Memory B cell (primary cell): ENCODE measurements at regions not wholly inside any gene's neighbourhood (a gene's known extent, or its start where the extent isn't known, plus 50 kb on each side); places are given as distances from the start of the nearest gene placed in this dataset.
"Not testable (repeated sequence)": the region's sequence is repeated elsewhere in the genome, so short reads cannot be mapped to it uniquely, and the experiment has no call there.

Experiments
- ATAC-seq: fragments of 150-1000 bp; cut with Tn5 transposase; 2 replicates; pipeline ENCODE4 v1.10.0; 2021; ENCODE audit warnings: low read depth, mild to moderate bottlenecking, moderate library complexity
- DNase-seq, 2 donors: peaks; one replicate each; pipeline ENCODE4 v3.0.0; 2022; ENCODE audit warnings: low spot score in 2 of 2
- H3K27ac Mint-ChIP-seq: one replicate; pipeline ENCODE4 v1.8.0; 2022; ENCODE audit warnings: mild to moderate bottlenecking, moderate library complexity, mixed read lengths
- H3K27me3 Mint-ChIP-seq: one replicate; pipeline ENCODE4 v1.8.0; 2022; ENCODE audit warnings: mixed read lengths
- H3K36me3 Mint-ChIP-seq: one replicate; pipeline ENCODE4 v1.8.0; 2022; ENCODE audit warnings: mild to moderate bottlenecking, mixed read lengths
- H3K4me1 Mint-ChIP-seq: one replicate; pipeline ENCODE4 v1.8.0; 2022; ENCODE audit warnings: mixed read lengths
- H3K4me3 Mint-ChIP-seq: one replicate; pipeline ENCODE4 v1.8.0; 2022; ENCODE audit warnings: mild to moderate bottlenecking, moderate library complexity, mixed read lengths
- H3K9me3 Mint-ChIP-seq: one replicate; pipeline ENCODE4 v1.8.0; 2022; ENCODE audit warnings: mixed read lengths

DNA sequence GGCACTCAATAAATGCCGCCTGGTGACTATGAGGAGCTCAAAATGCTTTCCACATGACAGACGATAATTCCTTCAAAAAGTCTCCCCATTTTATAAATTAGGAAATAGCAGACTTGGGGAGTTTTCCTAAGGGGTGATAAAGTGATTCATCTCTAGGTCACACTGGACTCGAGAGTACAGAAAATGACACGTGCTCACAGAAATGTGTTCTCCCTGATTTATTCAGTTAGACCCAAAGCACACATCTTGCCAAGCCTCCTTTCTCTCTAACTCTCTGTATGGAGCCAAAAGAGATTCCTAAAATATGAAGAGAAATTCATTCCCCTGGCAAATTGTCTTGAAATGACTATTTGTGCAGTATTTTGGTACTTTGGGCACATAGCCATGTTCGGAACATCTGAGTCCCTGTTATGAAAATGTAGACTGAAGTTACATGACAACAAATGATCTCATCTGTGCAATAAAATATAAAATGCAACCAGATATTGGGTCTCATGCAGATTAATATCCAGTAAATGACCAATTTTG is 381.1 kb downstream of the TFAP2B start:
- no peaks in the 10 kb centered on the region for H3K4me1 Mint-ChIP-seq
- H3K27me3 Mint-ChIP-seq: peaks cover 2% of the 10 kb centered on the region
- no peaks in the 10 kb centered on the region for H3K36me3 Mint-ChIP-seq
- no peaks in the 10 kb centered on the region for H3K9me3 Mint-ChIP-seq
- no peak for ATAC-seq
- no peak for DNase-seq
- no peak overlapping the region for H3K27ac Mint-ChIP-seq
- no peak overlapping the region for H3K4me3 Mint-ChIP-seq

DNA sequence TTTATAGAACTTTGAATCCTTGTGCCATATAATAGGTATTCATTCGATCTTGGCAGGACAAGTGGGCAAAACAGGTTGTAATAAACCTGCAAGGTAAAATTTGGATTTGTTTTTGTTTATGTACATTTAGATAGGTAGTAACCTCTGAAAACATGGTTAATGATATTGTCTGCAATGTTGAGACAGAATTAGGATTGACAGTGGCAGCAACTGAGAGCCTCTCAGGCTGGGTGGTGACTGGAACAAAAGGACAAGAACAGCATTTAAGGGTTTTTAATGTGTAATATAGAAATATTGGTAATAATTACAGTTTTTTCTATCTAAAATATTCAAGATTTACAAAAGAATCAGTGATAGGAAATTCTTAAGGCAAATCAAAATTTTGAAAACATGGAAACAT is 382.0 kb downstream of the TFAP2B start:
- Mint-ChIP-seq H3K27ac (no peak overlapping the region), H3K4me1 (no peaks in the 10 kb centered on the region)

DNA sequence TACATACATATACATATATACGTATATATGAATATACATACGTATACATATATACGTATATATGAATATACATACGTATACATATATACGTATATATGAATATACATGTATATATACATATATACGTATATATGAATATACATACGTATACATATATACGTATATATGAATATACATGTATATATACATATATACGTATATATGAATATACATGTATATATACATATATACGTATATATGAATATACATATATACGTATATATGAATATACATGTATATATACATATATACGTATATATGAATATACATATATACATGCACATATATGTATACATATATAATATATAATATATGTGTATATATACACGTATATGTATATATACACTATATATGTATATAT is 384.0 kb downstream of the TFAP2B start:
- not testable (repeated sequence) for H3K4me3 Mint-ChIP-seq, H3K36me3 Mint-ChIP-seq, H3K9me3 Mint-ChIP-seq, H3K27me3 Mint-ChIP-seq, DNase-seq, H3K27ac Mint-ChIP-seq, H3K4me1 Mint-ChIP-seq, ATAC-seq

More for the DNA sequence above, 382.0 kb downstream of the TFAP2B start:
- Mint-ChIP-seq H3K36me3 (no peaks in the 10 kb centered on the region), H3K4me3 (no peak overlapping the region), H3K9me3 (no peaks in the 10 kb centered on the region), H3K27me3 (peaks cover 2% of the 10 kb centered on the region)
- DNase-seq (no peak), ATAC-seq (no peak)

DNA sequence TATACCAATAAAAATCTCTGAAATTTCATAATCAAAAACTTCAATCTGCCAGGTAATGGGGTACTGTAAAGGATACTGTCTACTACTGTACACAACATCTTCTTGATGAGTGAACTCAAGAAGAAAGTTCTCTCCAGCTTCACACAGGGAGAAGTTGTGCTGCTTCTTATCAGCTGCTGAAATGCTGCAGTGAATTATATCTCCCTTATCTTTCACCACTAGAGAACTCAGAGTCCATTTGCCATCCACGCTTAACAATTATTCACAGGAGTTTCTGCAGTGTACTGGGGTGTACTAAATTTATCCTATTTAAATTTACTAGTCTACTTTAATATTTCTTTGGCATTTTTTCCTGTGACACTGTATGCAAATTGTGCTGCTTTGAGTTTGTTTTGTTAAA is 384.8 kb downstream of the TFAP2B start:
- ATAC-seq (no peak), DNase-seq (no peak)
- Mint-ChIP-seq H3K27ac (no peak overlapping the region), H3K4me3 (no peak overlapping the region), H3K36me3 (no peaks in the 10 kb centered on the region), H3K9me3 (no peaks in the 10 kb centered on the region), H3K4me1 (no peaks in the 10 kb centered on the region), H3K27me3 (peaks cover 1% of the 10 kb centered on the region)

DNA sequence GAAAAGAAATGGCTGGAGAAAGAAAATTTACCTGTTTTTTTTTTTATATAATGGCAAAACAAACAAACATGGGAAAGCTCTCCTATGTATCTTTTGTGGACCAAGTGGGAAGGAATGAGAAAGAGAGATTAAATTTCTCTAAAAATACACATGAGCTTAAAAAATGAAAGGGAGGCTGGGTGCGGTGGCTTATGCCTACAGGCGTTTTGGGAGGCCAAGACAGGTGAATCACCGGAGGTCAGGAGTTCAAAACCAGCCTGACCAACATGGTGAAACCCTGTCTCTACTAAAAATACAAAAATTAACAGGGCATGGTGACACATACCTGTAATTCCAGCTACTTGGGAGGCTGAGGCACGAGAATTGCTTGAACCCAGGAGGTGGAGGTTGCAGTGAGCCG is 388.0 kb downstream of the TFAP2B start:
- not testable (repeated sequence) for H3K4me3 Mint-ChIP-seq, H3K4me1 Mint-ChIP-seq, DNase-seq, H3K36me3 Mint-ChIP-seq, H3K27ac Mint-ChIP-seq, H3K27me3 Mint-ChIP-seq, ATAC-seq, H3K9me3 Mint-ChIP-seq

DNA sequence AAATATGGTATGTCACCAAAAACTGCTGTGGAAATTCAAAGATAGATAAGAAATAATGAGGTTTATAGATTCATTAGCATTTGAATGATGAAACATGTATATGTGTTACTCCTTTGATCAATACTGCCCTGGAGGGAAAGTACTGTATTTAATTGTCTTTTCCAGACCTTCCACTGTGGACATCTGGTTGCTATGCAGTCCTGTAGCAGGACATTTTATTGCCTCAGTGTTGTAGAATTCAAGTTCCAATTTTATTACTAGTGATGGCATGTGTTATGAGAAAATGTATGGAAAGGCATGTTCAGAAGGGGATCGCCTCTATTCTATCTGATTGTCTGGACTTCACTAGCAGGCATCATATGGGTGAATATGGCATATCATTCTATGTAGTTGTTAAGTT is 391.0 kb downstream of the TFAP2B start:
- no peaks in the 10 kb centered on the region for H3K36me3 Mint-ChIP-seq
- no peak overlapping the region for H3K4me3 Mint-ChIP-seq
- no peaks in the 10 kb centered on the region for H3K9me3 Mint-ChIP-seq
- no peak overlapping the region for H3K27ac Mint-ChIP-seq
- no peak for ATAC-seq
- no peaks in the 10 kb centered on the region for H3K4me1 Mint-ChIP-seq
- no peaks in the 10 kb centered on the region for H3K27me3 Mint-ChIP-seq
- DNase-seq: no peak

DNA sequence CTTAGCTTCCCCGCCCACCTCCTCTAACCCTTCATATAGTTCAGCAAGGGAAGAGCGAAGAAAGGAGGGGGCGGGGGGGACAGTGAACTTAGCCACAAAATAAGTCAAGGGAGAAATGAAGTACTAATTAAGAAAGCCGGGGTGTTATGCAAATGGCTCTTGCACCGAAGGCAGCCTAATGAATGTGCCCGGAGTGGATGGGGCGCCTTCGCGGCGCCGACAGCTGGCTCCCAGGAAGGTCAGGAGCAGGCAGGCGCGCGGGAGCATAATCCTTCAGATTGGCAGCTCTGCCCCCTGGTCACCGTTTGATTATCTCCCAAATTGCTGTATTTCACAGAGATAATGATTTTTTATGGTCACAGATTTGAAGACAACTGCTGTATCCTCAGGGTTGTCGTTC is 395.1 kb downstream of the TFAP2B start:
- ATAC-seq (no peak), DNase-seq (no peak)
- H3K36me3 Mint-ChIP-seq: no peaks in the 10 kb centered on the region
- H3K9me3 Mint-ChIP-seq: no peaks in the 10 kb centered on the region
- H3K27ac Mint-ChIP-seq: no peak overlapping the region
- no peak overlapping the region for H3K4me3 Mint-ChIP-seq
- H3K4me1 Mint-ChIP-seq: no peaks in the 10 kb centered on the region
- H3K27me3 Mint-ChIP-seq: no peaks in the 10 kb centered on the region

DNA sequence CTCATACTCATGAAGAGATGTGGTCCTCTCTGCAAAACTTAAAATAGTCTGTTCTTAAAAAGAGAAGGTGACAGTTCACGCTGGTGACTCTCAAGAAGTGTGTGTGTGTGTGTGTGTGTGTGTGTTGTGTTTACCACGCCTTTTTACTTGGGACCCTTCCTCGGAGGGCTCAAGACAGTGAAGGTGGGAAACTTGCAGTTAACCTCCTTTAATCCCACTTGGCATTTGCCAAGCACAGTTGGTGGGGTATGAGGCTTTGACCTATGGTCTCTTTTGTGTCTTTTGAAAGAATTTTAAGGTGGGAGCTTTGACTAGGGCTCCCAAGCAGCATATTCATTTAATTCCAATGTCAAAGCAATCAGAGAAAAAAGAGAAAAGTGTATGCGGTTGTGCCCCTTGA is 395.8 kb downstream of the TFAP2B start:
- no peaks in the 10 kb centered on the region for H3K9me3 Mint-ChIP-seq
- H3K27me3 Mint-ChIP-seq: no peaks in the 10 kb centered on the region
- no peak overlapping the region for H3K4me3 Mint-ChIP-seq
- no peaks in the 10 kb centered on the region for H3K36me3 Mint-ChIP-seq
- no peak for ATAC-seq
- no peak overlapping the region for H3K27ac Mint-ChIP-seq
- no peak for DNase-seq
- no peaks in the 10 kb centered on the region for H3K4me1 Mint-ChIP-seq

DNA sequence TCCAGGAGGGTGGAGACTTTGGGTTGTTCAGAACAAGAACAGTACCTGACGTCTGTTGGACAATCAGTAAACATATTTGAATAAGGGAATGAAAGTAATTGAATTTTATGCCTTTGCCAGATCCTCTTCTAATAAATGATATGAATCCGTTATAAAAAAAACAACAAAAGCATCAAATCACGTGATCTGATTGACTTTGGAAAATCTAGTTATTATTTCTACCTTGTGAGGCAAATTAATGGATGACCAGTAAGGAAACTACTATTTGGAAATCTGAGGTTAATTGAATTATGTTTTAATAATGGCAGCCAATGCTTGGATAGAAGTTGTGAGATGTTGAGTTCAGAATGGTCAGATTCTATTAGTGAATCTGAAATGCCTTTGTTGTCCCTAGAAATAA is 399.5 kb downstream of the TFAP2B start:
- no peaks in the 10 kb centered on the region for H3K4me1 Mint-ChIP-seq
- H3K9me3 Mint-ChIP-seq: no peaks in the 10 kb centered on the region
- DNase-seq (no peak), ATAC-seq (no peak)
- no peaks in the 10 kb centered on the region for H3K36me3 Mint-ChIP-seq
- no peak overlapping the region for H3K27ac Mint-ChIP-seq
- no peak overlapping the region for H3K4me3 Mint-ChIP-seq
- H3K27me3 Mint-ChIP-seq: no peaks in the 10 kb centered on the region

DNA sequence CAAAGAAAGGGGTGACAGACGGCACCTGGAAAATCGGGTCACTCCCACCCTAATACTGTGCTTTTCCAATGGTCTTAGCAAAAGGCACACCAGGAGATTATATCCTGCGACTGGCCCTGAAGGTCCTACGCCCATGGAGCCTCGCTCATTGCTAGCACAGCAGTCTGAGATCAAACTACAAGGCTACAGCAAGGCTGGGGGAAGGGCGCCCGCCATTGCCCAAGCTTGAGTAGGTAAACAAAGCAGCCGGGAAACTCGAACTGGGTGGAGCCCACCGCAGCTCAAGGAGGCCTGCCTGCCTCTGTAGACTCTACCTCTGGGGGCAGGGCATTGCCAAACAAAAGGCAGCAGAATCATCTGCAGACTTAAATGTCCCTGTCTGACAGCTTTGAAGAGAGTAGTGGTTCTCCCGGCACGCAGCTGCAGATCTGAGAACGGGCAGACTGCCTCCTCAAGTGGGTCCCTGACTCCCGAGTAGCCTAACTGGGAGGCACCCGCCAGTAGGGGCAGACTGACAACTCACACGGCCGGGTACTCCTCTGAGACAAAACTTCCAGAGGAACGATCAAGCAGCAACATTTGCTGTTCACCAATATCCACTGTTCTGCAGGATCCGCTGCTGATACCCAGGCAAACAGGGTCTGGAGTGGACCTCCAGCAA is 406.0 kb downstream of the TFAP2B start:
- H3K36me3 Mint-ChIP-seq, H3K4me3 Mint-ChIP-seq, DNase-seq, H3K4me1 Mint-ChIP-seq, ATAC-seq, H3K27me3 Mint-ChIP-seq, H3K9me3 Mint-ChIP-seq, H3K27ac Mint-ChIP-seq: not testable (repeated sequence)

DNA sequence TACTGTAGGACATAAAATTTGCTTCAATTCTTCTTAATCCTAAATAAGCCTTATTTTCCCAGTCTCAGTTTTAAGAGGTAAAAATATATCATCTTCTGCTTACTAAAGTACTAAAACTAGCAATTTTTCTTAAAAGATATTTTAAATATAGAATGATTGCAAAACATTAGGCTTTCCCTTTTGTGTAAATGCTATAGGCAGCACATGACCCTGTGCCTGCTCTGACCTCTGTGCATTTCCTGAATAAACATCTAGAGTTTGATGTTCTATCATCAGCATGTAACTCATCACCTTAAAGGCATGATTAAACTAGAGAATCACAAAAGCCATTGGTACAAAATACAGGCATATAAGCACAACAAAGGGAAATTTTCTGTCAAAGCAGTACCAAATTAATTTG is 422.7 kb downstream of the TFAP2B start:
- no peak for ATAC-seq
- no peaks in the 10 kb centered on the region for H3K36me3 Mint-ChIP-seq
- H3K4me1 Mint-ChIP-seq: no peaks in the 10 kb centered on the region

DNA sequence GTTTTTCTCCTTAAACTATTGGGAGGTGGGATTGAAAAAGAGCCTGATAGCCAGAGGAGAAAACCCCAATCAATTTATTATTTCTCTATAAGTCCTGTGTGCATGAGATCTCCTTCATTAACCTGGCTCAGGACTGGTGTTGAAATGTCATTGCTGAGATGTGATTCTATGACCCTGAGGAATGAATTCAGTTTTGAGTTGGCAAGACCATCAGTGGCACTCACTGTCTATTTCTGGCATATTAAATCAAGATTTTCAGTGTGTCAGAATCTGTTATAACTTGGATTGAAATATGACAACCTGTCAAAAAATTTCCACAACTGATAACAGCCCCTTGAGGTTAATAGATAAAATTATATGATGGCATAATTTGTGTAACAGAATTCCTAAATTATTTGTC is 431.1 kb downstream of the TFAP2B start:
- no peaks in the 10 kb centered on the region for H3K27me3 Mint-ChIP-seq
- no peak overlapping the region for H3K4me3 Mint-ChIP-seq
- DNase-seq: no peak
- no peak for ATAC-seq
- H3K36me3 Mint-ChIP-seq: no peaks in the 10 kb centered on the region
- no peaks in the 10 kb centered on the region for H3K4me1 Mint-ChIP-seq
- H3K9me3 Mint-ChIP-seq: peaks cover 7% of the 10 kb centered on the region
- no peak overlapping the region for H3K27ac Mint-ChIP-seq

More for the DNA sequence above, 422.7 kb downstream of the TFAP2B start:
- DNase-seq: no peak
- Mint-ChIP-seq H3K4me3 (no peak overlapping the region), H3K27ac (no peak overlapping the region), H3K27me3 (no peaks in the 10 kb centered on the region), H3K9me3 (no peaks in the 10 kb centered on the region)

DNA sequence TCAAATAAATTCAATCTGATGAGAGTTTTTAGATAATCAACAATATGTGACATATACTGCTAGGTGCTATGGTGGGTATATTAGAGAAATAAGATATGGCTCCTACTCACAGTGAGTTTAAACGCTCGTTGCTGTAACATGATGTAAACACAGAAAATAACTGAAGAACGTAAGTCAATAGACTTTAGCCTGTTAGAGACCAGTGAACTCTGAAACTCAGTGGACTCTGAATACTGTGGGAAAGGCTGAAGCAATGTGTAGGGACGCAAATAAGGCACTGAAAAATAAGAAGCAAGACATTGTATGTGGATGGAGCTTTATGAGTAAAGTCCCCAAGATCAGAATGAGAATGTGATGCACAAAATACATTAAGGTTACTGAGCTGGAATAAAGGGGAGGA is 431.6 kb downstream of the TFAP2B start:
- H3K36me3 Mint-ChIP-seq: no peaks in the 10 kb centered on the region
- ATAC-seq: no peak

DNA sequence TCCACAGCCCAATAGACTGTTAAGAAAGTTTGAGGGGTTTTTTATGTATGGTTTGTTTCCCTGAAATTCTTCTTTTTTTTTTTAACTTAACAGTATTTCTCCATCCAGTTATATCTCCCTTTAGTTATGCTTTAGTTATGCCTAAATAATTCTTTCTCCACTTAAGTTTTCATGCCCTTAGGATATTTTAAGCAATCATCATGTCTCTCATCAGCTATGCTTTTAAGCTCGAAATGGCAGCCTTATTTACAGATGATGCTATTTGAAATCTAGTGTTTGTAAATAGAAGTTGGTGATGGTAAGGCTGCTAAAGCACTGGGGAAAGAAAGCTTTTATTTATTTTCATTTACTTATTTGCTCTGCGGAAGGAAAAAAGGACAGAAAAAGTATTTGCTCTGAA is 439.3 kb downstream of the TFAP2B start:
- Mint-ChIP-seq H3K27me3 (no peaks in the 10 kb centered on the region), H3K9me3 (peaks cover 3% of the 10 kb centered on the region), H3K4me1 (no peaks in the 10 kb centered on the region), H3K27ac (no peak overlapping the region), H3K4me3 (no peak overlapping the region), H3K36me3 (no peaks in the 10 kb centered on the region)
- DNase-seq (no peak), ATAC-seq (no peak)

More for the DNA sequence above, 431.6 kb downstream of the TFAP2B start:
- no peaks in the 10 kb centered on the region for H3K27me3 Mint-ChIP-seq
- H3K4me1 Mint-ChIP-seq: no peaks in the 10 kb centered on the region
- H3K4me3 Mint-ChIP-seq: no peak overlapping the region
- DNase-seq: no peak
- H3K27ac Mint-ChIP-seq: no peak overlapping the region
- peaks cover 7% of the 10 kb centered on the region for H3K9me3 Mint-ChIP-seq

DNA sequence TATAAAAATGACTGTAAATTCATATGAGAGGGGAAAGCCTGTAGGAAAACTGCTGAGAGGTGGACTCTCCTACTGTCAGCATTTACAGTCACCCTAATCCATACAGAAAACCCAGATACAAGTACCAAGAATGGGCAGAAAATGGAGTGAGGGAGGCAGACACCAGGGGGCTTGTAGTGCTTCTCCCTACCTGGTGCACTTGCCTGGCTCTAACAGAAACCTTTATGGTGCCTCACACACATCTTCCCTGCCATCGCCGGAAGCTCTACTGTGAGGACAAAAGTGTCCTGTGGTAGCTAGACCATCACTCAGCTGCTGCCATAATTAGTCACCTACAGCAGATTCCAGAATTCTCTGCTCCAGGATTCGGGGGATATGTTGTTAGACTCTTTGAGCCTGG is 441.3 kb downstream of the TFAP2B start:
- no peaks in the 10 kb centered on the region for H3K4me1 Mint-ChIP-seq
- no peak for DNase-seq

More for the DNA sequence above, 441.3 kb downstream of the TFAP2B start:
- Mint-ChIP-seq H3K36me3 (no peaks in the 10 kb centered on the region), H3K4me3 (no peak overlapping the region), H3K27ac (no peak overlapping the region), H3K27me3 (no peaks in the 10 kb centered on the region), H3K9me3 (no peaks in the 10 kb centered on the region)
- no peak for ATAC-seq
